Esophagus muscularis mucosa (tissue), 4 donors: ENCODE measurements at regions not wholly inside any gene's neighbourhood (a gene's known extent, or its start where the extent isn't known, plus 50 kb on each side); places are given as distances from the start of the nearest gene placed in this dataset.

Source experiments
- DNase-seq: peaks from one replicate; pipeline ENCODE4 v3.0.0-alpha.2; 2017; ENCODE audit errors: extremely low spot score
- H3K27ac ChIP-seq, 4 donors: fragments of 200-600 bp; sonication (generic); replicated peaks in 1 of 4; 1 replicate in 3 of 4; 2 replicates in 1 of 4; pipeline ENCODE4 v1.5.1; 2016 to 2019; ENCODE audit warnings: mild to moderate bottlenecking in 1 of 4
- H3K27me3 ChIP-seq, 4 donors: fragments of 200-600 bp; sonication (generic); one replicate each; pipeline versions ENCODE4 v1.5.1 to v1.6.0; 2016 to 2019
- H3K36me3 ChIP-seq, 4 donors: fragments of 200-600 bp; sonication (generic); one replicate each; pipeline ENCODE4 v1.5.1; 2016 to 2019
- H3K4me1 ChIP-seq, 4 donors: fragments of 200-600 bp; sonication (generic); one replicate each; pipeline ENCODE4 v1.5.1; 2016 to 2019
- H3K4me3 ChIP-seq, 4 donors: fragments of 200-600 bp; sonication (generic); 1 replicate in 2 of 4; 2 replicates in 2 of 4; pipeline ENCODE4 v1.5.1; 2016 to 2019; ENCODE audit warnings: mild to moderate bottlenecking in 4 of 4, moderate library complexity in 1 of 4
- H3K9me3 ChIP-seq, 4 donors: fragments of 200-600 bp; sonication (generic); 1 replicate in 3 of 4; 2 replicates in 1 of 4; pipeline ENCODE4 v1.5.1; 2016 to 2019
- EP300 ChIP-seq: sonication (generic); formaldehyde crosslinking; IDR thresholded peaks from one replicate; pipeline ENCODE4 v1.6.1; 2017; ENCODE audit warnings: antibody characterized with exemption
- POLR2A ChIP-seq: fragments of 450-650 bp; IDR thresholded peaks from one replicate; pipeline ENCODE4 v1.6.1; 2017; ENCODE audit warnings: antibody characterized with exemption, moderate library complexity, mild to moderate bottlenecking, low read depth
- POLR2AphosphoS5 ChIP-seq, 2 donors: sonication (generic); formaldehyde crosslinking; IDR thresholded peaks; one replicate each; pipeline ENCODE4 v1.6.1; 2017; ENCODE audit warnings: antibody characterized with exemption in 2 of 2
- WGBS: methylation state at CpG from one replicate; pipeline ENCODE4 v1.1.5; 2018; 5-methylcytosine and 5-hydroxymethylcytosine counted together
- intact Hi-C: fragments of 100-400 bp; cut with DNase I; formaldehyde crosslinking; loops from one replicate; pipeline ENCODE4 v1.15.1; 2023
- TF ChIP-seq, protein P1 (sequence below), 3 experiments: fragments of 200-600 bp in 2 of 3; fragments of 450-650 bp in 1 of 3; sonication (generic) in 2 of 3; IDR thresholded peaks; one replicate each; pipeline ENCODE4 v1.5.1; 2017 to 2019; ENCODE audit warnings: antibody characterized with exemption in 3 of 3, mild to moderate bottlenecking in 2 of 3, moderate library complexity in 1 of 3

DNA sequence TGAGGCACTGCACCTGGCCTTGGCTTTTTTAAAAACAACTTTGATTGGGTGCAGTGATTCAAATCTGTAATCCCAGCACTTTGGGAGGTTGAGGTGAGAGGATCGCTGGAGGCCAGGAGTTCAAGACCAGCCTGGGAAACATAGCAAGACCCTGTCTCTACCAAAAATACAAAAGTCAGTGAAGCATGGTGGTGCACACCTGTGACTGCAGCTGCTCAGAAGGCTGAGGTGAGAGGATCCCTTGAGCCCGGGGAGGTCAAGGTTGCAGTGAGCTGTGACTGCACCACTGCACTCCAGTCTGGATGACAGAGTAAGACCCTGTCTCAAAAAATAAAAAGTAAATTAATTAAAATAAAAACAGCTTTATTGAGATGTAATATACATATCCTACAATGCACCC lies 84.9 kb downstream of the NPTX2 start:
- intact Hi-C loops = no loop called here
- no peaks in the 10 kb centered on the region for H3K4me1 ChIP-seq

DNA sequence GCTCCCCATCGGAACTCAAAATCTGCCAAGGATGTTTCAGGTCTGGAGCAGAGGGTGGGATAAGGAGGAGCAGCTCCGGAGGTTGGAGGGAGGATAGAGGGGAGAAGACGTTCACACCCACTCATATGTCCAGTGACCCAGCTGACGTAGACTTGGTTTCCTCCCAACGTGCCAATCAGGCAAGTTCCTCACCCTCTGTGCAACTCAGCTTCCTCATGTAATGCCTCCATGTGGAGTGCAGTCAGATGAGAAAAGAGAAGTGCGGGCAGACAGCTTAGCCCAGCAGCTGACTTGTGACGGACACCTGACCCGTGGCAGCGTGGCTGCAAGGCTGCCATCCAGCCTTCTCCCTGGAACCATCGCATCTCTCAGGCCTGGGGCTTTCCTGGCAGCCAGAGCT lies 86.8 kb downstream of the NPTX2 start:
- intact Hi-C loops = no loop called here
- no peak for DNase-seq
- Histone ChIP-seq H3K27me3 (peaks cover 0 to 32% (median 3%) of the 10 kb centered on the region in 4 donors), H3K27ac (no peak overlapping the region), H3K9me3 (no peaks in the 10 kb centered on the region), H3K36me3 (no peaks in the 10 kb centered on the region), H3K4me1 (no peaks in the 10 kb centered on the region), H3K4me3 (no peak overlapping the region)
- 77% methylated on average over 10 of the region's 10 CpGs for WGBS
- no peak for TF ChIP-seq POLR2AphosphoS5 (IDR thresholded peaks at IDR 0.05)
- TF ChIP-seq EP300 = no peak
- TF ChIP-seq, protein P1, sequence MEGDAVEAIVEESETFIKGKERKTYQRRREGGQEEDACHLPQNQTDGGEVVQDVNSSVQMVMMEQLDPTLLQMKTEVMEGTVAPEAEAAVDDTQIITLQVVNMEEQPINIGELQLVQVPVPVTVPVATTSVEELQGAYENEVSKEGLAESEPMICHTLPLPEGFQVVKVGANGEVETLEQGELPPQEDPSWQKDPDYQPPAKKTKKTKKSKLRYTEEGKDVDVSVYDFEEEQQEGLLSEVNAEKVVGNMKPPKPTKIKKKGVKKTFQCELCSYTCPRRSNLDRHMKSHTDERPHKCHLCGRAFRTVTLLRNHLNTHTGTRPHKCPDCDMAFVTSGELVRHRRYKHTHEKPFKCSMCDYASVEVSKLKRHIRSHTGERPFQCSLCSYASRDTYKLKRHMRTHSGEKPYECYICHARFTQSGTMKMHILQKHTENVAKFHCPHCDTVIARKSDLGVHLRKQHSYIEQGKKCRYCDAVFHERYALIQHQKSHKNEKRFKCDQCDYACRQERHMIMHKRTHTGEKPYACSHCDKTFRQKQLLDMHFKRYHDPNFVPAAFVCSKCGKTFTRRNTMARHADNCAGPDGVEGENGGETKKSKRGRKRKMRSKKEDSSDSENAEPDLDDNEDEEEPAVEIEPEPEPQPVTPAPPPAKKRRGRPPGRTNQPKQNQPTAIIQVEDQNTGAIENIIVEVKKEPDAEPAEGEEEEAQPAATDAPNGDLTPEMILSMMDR (IDR thresholded peaks at IDR 0.05) = no peak
- no peak for TF ChIP-seq POLR2A

More for the DNA sequence above, 84.9 kb downstream of the NPTX2 start:
- Histone ChIP-seq H3K36me3 (no peaks in the 10 kb centered on the region), H3K27me3 (peaks cover 0 to 27% (median 1%) of the 10 kb centered on the region in 4 donors), H3K27ac (no peak overlapping the region), H3K9me3 (peaks cover 0 to 4% (median 2%) of the 10 kb centered on the region in 4 donors), H3K4me3 (no peak overlapping the region)
- DNase-seq = no peak
- WGBS = 91% methylated on average over 2 of the region's 2 CpGs
- TF ChIP-seq POLR2A = no peak
- TF ChIP-seq POLR2AphosphoS5 (IDR thresholded peaks at IDR 0.05) = no peak
- TF ChIP-seq EP300 = no peak
- TF ChIP-seq, protein P1 (IDR thresholded peaks at IDR 0.05) = no peak

DNA sequence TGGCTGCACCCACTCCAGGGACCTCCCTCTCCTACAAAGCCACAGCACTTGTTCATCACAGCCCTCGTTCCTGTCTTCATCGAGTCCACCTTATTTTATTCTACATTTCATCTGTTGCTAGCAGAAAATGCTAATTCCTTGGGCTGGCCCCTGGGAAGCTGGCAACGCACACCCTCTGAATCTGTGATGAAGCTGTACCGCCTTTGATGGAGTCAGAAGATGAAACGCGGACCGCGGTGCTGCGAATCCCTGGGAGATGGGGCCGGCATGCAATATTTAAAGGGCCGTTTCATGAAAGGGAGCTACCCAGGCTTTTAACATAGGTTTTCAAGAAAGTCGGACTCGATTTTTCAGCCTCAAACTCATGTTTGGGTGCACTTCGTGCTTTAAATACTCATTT lies 88.5 kb downstream of the NPTX2 start:
- Histone ChIP-seq H3K9me3 (no peaks in the 10 kb centered on the region), H3K27me3 (peaks cover 0 to 32% (median 3%) of the 10 kb centered on the region in 4 donors), H3K4me1 (no peaks in the 10 kb centered on the region), H3K4me3 (no peak overlapping the region), H3K36me3 (no peaks in the 10 kb centered on the region), H3K27ac (no peak overlapping the region)
- no peak for TF ChIP-seq POLR2A
- TF ChIP-seq POLR2AphosphoS5 (IDR thresholded peaks at IDR 0.05) = no peak
- no peak for TF ChIP-seq EP300
- intact Hi-C loops = no loop called here
- DNase-seq = no peak
- 55% methylated on average over 14 of the region's 14 CpGs for WGBS

DNA sequence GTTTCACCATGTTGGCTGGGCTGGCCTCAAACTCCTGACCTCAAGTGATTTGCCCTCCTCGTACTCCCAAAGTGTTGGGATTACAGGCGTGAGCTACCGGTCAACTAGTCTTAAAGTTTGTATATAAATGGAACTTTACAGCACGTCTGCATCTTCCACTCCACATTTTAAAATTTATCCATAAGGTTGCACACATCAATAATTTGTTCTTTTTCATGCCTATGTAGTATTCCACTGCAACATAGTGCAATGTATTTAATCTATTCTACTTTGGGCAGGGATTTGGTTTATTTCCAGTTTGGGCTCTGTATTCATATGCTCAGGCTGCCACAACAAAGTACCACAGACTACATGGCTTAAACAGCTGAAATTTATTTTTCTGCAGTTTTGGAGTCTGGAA lies 90.0 kb downstream of the NPTX2 start:
- H3K36me3 ChIP-seq = no peaks in the 10 kb centered on the region
- no peak for DNase-seq
- no peaks in the 10 kb centered on the region for H3K9me3 ChIP-seq
- H3K4me1 ChIP-seq = no peaks in the 10 kb centered on the region
- no peak for TF ChIP-seq POLR2AphosphoS5 (IDR thresholded peaks at IDR 0.05)
- no peak for TF ChIP-seq POLR2A
- no peak for TF ChIP-seq EP300
- TF ChIP-seq, protein P1 (IDR thresholded peaks at IDR 0.05) = no peak
- H3K4me3 ChIP-seq = no peak overlapping the region
- 68% methylated on average over 4 of the region's 4 CpGs for WGBS
- intact Hi-C loops = no loop called here
- H3K27me3 ChIP-seq = peaks cover 0 to 32% (median 3%) of the 10 kb centered on the region in 4 donors
- H3K27ac ChIP-seq = no peak overlapping the region

DNA sequence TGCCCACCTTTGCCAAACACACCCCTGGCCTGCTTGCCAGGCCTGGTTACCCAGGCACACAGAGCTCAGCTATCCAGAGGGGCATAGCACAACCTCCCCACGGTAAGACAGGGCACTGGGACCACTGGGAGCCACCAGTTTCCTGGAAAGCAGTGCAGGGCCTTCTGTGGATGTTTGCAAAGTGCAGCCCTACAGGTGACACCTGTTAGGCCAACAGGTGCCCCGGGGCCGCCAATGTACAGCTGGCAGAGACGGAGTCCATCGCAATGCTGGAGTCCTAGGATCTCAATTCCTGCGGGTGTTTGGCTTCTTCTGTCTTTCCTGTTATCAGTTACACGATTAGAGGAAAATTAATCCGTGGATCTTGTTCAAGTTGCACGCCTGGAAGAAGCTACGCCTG lies 94.9 kb downstream of the NPTX2 start:
- Histone ChIP-seq H3K9me3 (no peaks in the 10 kb centered on the region), H3K27me3 (peaks cover 0 to 6% (median 2%) of the 10 kb centered on the region in 4 donors), H3K4me1 (no peaks in the 10 kb centered on the region), H3K4me3 (no peak overlapping the region), H3K36me3 (no peaks in the 10 kb centered on the region), H3K27ac (no peak overlapping the region)
- no peak for DNase-seq
- TF ChIP-seq EP300 (no peak), POLR2A (no peak), POLR2AphosphoS5 (IDR thresholded peaks at IDR 0.05) (no peak)
- TF ChIP-seq, protein P1 (IDR thresholded peaks at IDR 0.05) = no peak
- intact Hi-C loops = no loop called here
- WGBS = 87% methylated on average over 10 of the region's 10 CpGs
